PFSK-1 (cell line): ENCODE measurements at regions not wholly inside any gene's neighbourhood (a gene's known extent, or its start where the extent isn't known, plus 50 kb on each side); places are given as distances from the start of the nearest gene placed in this dataset.

Experiments used
- POLR2AphosphoS5 ChIP-seq: IDR thresholded peaks from 2 replicates; pipeline ENCODE4 v1.6.1; 2012; ENCODE audit warnings: low read depth, mild to moderate bottlenecking, control low read depth, low read length, moderate library complexity
- SIN3A ChIP-seq: IDR thresholded peaks from 2 replicates; pipeline ENCODE4 v1.6.1; 2012; ENCODE audit warnings: mild to moderate bottlenecking, low read length, moderate library complexity, borderline replicate concordance; ENCODE audit not compliant: insufficient read depth
- TAF1 ChIP-seq: IDR thresholded peaks from 2 replicates; pipeline ENCODE4 v1.6.1; 2012; ENCODE audit warnings: low read length, control low read depth, borderline replicate concordance; ENCODE audit not compliant: insufficient read depth
- TF ChIP-seq, protein P1 (sequence below), 2 experiments: IDR thresholded peaks; 2 replicates each; pipeline versions ENCODE4 v1.6.1 to v1.8.0; 2011 to 2012; ENCODE audit warnings: low read depth in 2 of 2, low read length in 2 of 2, control low read depth in 1 of 2, inconsistent platforms in 1 of 2, mild to moderate bottlenecking in 1 of 2, moderate library complexity in 1 of 2; ENCODE audit not compliant: insufficient read depth in 1 of 2

DNA sequence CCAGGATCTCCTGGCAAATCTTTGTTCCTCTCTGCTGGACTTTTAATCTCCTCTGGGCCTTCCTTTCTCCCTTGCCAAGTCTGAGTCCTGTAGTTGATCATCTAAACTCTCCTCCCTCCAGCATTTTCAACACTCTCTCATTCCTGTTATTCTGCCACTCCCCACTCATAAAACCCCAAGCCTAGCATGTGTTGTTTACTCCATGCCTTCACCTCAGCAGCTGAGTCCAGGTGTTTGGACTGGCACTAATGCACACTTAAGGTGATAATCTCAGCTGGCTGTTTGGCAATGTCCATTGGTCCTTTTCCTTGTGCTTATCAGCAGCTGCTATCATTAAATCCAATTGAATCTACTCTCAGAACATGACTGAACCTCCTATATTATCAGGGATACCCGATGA is 876.8 kb upstream of the TENM4 start:
- TF ChIP-seq TAF1 = no peak
- no peak for TF ChIP-seq POLR2AphosphoS5
- TF ChIP-seq, protein P1, sequence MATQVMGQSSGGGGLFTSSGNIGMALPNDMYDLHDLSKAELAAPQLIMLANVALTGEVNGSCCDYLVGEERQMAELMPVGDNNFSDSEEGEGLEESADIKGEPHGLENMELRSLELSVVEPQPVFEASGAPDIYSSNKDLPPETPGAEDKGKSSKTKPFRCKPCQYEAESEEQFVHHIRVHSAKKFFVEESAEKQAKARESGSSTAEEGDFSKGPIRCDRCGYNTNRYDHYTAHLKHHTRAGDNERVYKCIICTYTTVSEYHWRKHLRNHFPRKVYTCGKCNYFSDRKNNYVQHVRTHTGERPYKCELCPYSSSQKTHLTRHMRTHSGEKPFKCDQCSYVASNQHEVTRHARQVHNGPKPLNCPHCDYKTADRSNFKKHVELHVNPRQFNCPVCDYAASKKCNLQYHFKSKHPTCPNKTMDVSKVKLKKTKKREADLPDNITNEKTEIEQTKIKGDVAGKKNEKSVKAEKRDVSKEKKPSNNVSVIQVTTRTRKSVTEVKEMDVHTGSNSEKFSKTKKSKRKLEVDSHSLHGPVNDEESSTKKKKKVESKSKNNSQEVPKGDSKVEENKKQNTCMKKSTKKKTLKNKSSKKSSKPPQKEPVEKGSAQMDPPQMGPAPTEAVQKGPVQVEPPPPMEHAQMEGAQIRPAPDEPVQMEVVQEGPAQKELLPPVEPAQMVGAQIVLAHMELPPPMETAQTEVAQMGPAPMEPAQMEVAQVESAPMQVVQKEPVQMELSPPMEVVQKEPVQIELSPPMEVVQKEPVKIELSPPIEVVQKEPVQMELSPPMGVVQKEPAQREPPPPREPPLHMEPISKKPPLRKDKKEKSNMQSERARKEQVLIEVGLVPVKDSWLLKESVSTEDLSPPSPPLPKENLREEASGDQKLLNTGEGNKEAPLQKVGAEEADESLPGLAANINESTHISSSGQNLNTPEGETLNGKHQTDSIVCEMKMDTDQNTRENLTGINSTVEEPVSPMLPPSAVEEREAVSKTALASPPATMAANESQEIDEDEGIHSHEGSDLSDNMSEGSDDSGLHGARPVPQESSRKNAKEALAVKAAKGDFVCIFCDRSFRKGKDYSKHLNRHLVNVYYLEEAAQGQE (IDR thresholded peaks at IDR 0.05; ENCODE audit: insufficient read depth in 1 of 2, low read depth in 2 of 2, low read length in 2 of 2) = no peak
- no peak for TF ChIP-seq SIN3A
